ENCODE measurements at regions not wholly inside any gene's neighbourhood (a gene's known extent, or its start where the extent isn't known, plus 50 kb on each side); places are given as distances from the start of the nearest gene placed in this dataset.

- TF ChIP-seq CTCF (IDR thresholded peaks at IDR 0.05) (no peak), ZBTB21 (CRISPR knock-in tag; IDR thresholded peaks at IDR 0.05; ENCODE audit: borderline replicate concordance) (no peak), NR3C1 (CRISPR knock-in tag; conservative IDR thresholded peaks at IDR 0.05; ENCODE audit: low read depth) (no peak)
Observed at GRCh38 chr15:62510791-62511190, 345.7 kb upstream of the C2CD4B start.
